WTC11 (cell line): ENCODE measurements at regions not wholly inside any gene's neighbourhood (a gene's known extent, or its start where the extent isn't known, plus 50 kb on each side); places are given as distances from the start of the nearest gene placed in this dataset.

ENCODE experiments used
- ATAC-seq: fragments of 200-7000 bp; cut with Tn5 transposase; 2 replicates; pipeline ENCODE4 v1.10.0; 2021; ENCODE audit warnings: mild to moderate bottlenecking, moderate library complexity
- CTCF ChIA-PET: fragments of 300-600 bp; sonication (Branson Sonifier 250); formaldehyde crosslinking; loops from one replicate; lab custom pipeline; 2021; ENCODE audit warnings: antibody characterized with exemption; lab: Charles Lee
- POLR2A ChIA-PET: fragments of 350-600 bp; sonication (Branson Sonifier 250); formaldehyde crosslinking; loops from one replicate; lab custom pipeline; 2021; ENCODE audit warnings: antibody characterized with exemption; lab: Charles Lee
- DNase-seq: peaks from one replicate; pipeline ENCODE4 v3.0.0; 2021; ENCODE audit warnings: low spot score
- H3K27ac Mint-ChIP-seq: 2 replicates; pipeline ENCODE4 v1.8.0; 2021; ENCODE audit warnings: mixed read lengths
- H3K27me3 Mint-ChIP-seq: 2 replicates; pipeline ENCODE4 v1.8.0; 2021; ENCODE audit warnings: low read depth, mild to moderate bottlenecking, moderate library complexity, mixed read lengths
- H3K36me3 Mint-ChIP-seq: 2 replicates; pipeline ENCODE4 v1.8.0; 2021; ENCODE audit warnings: mixed read lengths
- H3K4me1 Mint-ChIP-seq: 2 replicates; pipeline ENCODE4 v1.8.0; 2022; ENCODE audit warnings: mixed read lengths
- H3K4me3 Mint-ChIP-seq: 2 replicates; pipeline ENCODE4 v1.8.0; 2021; ENCODE audit warnings: mild to moderate bottlenecking, moderate library complexity, mixed read lengths
- H3K9me3 Mint-ChIP-seq: 2 replicates; pipeline ENCODE4 v1.8.0; 2021; ENCODE audit warnings: mixed read lengths
- AR ChIP-seq: fragments of 250-450 bp; sonication (Bioruptor Pico); IDR thresholded peaks from 2 replicates; pipeline ENCODE4 v1.9.0; 2021; ENCODE audit warnings: mild to moderate bottlenecking
- ELF4 ChIP-seq: sonication (generic); formaldehyde crosslinking; IDR thresholded peaks from 2 replicates; pipeline ENCODE4 v1.8.1; 2022; ENCODE audit warnings: low read depth, mild to moderate bottlenecking, moderate library complexity, missing genetic modification reagents
- EMX1 ChIP-seq: fragments of 250-450 bp; sonication (Bioruptor Pico); IDR thresholded peaks from 2 replicates; pipeline ENCODE4 v1.8.0; 2021; ENCODE audit warnings: mild to moderate bottlenecking
- GABPB1 ChIP-seq: sonication (generic); formaldehyde crosslinking; IDR thresholded peaks from 2 replicates; pipeline ENCODE4 v1.8.1; 2023; ENCODE audit warnings: mild to moderate bottlenecking, missing genetic modification reagents
- JUN ChIP-seq: sonication (generic); formaldehyde crosslinking; IDR thresholded peaks from 2 replicates; pipeline ENCODE4 v1.8.0; 2023; ENCODE audit warnings: mild to moderate bottlenecking, missing genetic modification reagents
- KAT7 ChIP-seq: sonication (generic); formaldehyde crosslinking; IDR thresholded peaks from 2 replicates; pipeline ENCODE4 v1.8.1; 2023; ENCODE audit warnings: missing genetic modification reagents, mild to moderate bottlenecking, borderline replicate concordance
- MXD4 ChIP-seq: fragments of 250-450 bp; sonication (Bioruptor Pico); IDR thresholded peaks from 2 replicates; pipeline ENCODE4 v1.8.0; 2021; ENCODE audit warnings: mild to moderate bottlenecking, moderate library complexity, borderline replicate concordance
- SOX15 ChIP-seq: fragments of 250-450 bp; sonication (Bioruptor Pico); IDR thresholded peaks from 2 replicates; pipeline ENCODE4 v1.9.0; 2021; ENCODE audit warnings: mild to moderate bottlenecking
- SP1 ChIP-seq: sonication (generic); formaldehyde crosslinking; conservative IDR thresholded peaks from 2 replicates; pipeline ENCODE4 v1.8.1; 2022; ENCODE audit warnings: missing genetic modification reagents
- TP53 ChIP-seq: sonication (generic); formaldehyde crosslinking; IDR thresholded peaks from 2 replicates; pipeline ENCODE4 v1.8.1; 2023; ENCODE audit warnings: mild to moderate bottlenecking, missing genetic modification reagents
- USF1 ChIP-seq: sonication (generic); formaldehyde crosslinking; IDR thresholded peaks from 2 replicates; pipeline ENCODE4 v1.8.0; 2022; ENCODE audit warnings: mild to moderate bottlenecking, missing genetic modification reagents
- ZMAT4 ChIP-seq: fragments of 250-450 bp; sonication (Bioruptor Pico); IDR thresholded peaks from 2 replicates; pipeline ENCODE4 v1.9.0; 2021; ENCODE audit warnings: mild to moderate bottlenecking
- ZNF121 ChIP-seq: sonication (generic); formaldehyde crosslinking; IDR thresholded peaks from 2 replicates; pipeline ENCODE4 v1.8.0; 2023; ENCODE audit warnings: missing genetic modification reagents
- ZNF219 ChIP-seq: sonication (generic); formaldehyde crosslinking; IDR thresholded peaks from 2 replicates; pipeline ENCODE4 v1.8.0; 2023; ENCODE audit warnings: missing genetic modification reagents, mild to moderate bottlenecking, borderline replicate concordance
- ZNF232 ChIP-seq: sonication (generic); formaldehyde crosslinking; IDR thresholded peaks from 2 replicates; pipeline ENCODE4 v1.8.0; 2022; ENCODE audit warnings: mild to moderate bottlenecking, missing genetic modification reagents
- ZNF263 ChIP-seq: sonication (generic); formaldehyde crosslinking; IDR thresholded peaks from 2 replicates; pipeline ENCODE4 v1.8.1; 2022; ENCODE audit warnings: low read depth, mild to moderate bottlenecking, moderate library complexity, missing genetic modification reagents
- ZNF396 ChIP-seq: fragments of 250-450 bp; sonication (Bioruptor Pico); IDR thresholded peaks from 2 replicates; pipeline ENCODE4 v1.8.0; 2021; ENCODE audit warnings: mild to moderate bottlenecking, moderate library complexity, borderline replicate concordance
- ZNF423 ChIP-seq: fragments of 250-450 bp; sonication (Bioruptor Pico); IDR thresholded peaks from 2 replicates; pipeline ENCODE4 v2.1.2; 2022; ENCODE audit warnings: mild to moderate bottlenecking, moderate library complexity
- ZNF671 ChIP-seq: fragments of 250-450 bp; sonication (Bioruptor Pico); IDR thresholded peaks from 2 replicates; pipeline ENCODE4 v1.8.0; 2021; ENCODE audit warnings: mild to moderate bottlenecking
- TF ChIP-seq, protein P1 (sequence below): sonication (generic); formaldehyde crosslinking; IDR thresholded peaks from 2 replicates; pipeline ENCODE4 v1.8.0; 2022; ENCODE audit warnings: mild to moderate bottlenecking, missing genetic modification reagents
- TF ChIP-seq, protein P2 (sequence below): sonication (generic); formaldehyde crosslinking; IDR thresholded peaks from 2 replicates; pipeline ENCODE4 v1.8.1; 2022; ENCODE audit warnings: mild to moderate bottlenecking, moderate library complexity, missing genetic modification reagents
- TF ChIP-seq, protein P3 (sequence below): sonication (generic); formaldehyde crosslinking; conservative IDR thresholded peaks from 2 replicates; pipeline ENCODE4 v1.8.1; 2022; ENCODE audit warnings: mild to moderate bottlenecking, missing genetic modification reagents
- TF ChIP-seq, protein P4 (sequence below): sonication (generic); formaldehyde crosslinking; IDR thresholded peaks from 2 replicates; pipeline ENCODE4 v1.8.0; 2022; ENCODE audit warnings: missing genetic modification reagents

DNA sequence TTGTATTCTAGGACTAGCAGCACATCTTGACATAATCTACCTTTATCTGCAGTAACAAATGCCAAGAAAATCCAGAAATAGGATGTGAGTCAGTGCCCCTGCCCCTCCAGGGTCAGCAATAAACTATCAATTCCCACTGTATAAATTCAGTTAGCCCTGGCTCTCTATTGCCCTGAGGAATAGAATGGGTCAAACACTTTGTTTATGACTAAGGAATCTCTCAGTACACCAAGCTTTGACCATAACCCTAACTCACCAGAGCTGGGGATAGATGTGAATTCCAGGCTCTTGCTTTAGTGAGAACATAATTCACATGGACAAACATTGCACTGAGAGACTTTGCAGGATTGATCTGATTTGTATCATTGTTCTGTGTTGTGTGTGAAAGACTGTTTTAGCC, 82.3 kb downstream of the CXXC4 start:
- no peak for DNase-seq
- Mint-ChIP-seq H3K4me1 (peaks cover 23% of the 10 kb centered on the region), H3K27ac (no peak overlapping the region), H3K4me3 (no peak overlapping the region), H3K9me3 (no peaks in the 10 kb centered on the region), H3K27me3 (no peaks in the 10 kb centered on the region), H3K36me3 (no peaks in the 10 kb centered on the region)
- TF ChIP-seq GABPB1 (no peak), ZNF671 (CRISPR knock-in tag) (no peak), JUN (CRISPR knock-in tag) (no peak), ZNF423 (CRISPR knock-in tag) (no peak), ELF4 (CRISPR knock-in tag) (no peak), ZNF219 (CRISPR knock-in tag) (no peak), SOX15 (CRISPR knock-in tag) (no peak), ZNF263 (CRISPR knock-in tag) (no peak), TP53 (CRISPR knock-in tag) (no peak), MXD4 (CRISPR knock-in tag) (no peak), ZNF121 (CRISPR knock-in tag) (no peak)
- TF ChIP-seq, protein P1, sequence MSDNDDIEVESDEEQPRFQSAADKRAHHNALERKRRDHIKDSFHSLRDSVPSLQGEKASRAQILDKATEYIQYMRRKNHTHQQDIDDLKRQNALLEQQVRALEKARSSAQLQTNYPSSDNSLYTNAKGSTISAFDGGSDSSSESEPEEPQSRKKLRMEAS (CRISPR knock-in tag) = no peak
- TF ChIP-seq, protein P2, sequence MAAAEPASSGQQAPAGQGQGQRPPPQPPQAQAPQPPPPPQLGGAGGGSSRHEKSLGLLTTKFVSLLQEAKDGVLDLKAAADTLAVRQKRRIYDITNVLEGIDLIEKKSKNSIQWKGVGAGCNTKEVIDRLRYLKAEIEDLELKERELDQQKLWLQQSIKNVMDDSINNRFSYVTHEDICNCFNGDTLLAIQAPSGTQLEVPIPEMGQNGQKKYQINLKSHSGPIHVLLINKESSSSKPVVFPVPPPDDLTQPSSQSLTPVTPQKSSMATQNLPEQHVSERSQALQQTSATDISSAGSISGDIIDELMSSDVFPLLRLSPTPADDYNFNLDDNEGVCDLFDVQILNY (CRISPR knock-in tag) = no peak
- CTCF ChIA-PET = no interaction called here
- POLR2A ChIA-PET = no interaction called here
- ATAC-seq = no peak

DNA sequence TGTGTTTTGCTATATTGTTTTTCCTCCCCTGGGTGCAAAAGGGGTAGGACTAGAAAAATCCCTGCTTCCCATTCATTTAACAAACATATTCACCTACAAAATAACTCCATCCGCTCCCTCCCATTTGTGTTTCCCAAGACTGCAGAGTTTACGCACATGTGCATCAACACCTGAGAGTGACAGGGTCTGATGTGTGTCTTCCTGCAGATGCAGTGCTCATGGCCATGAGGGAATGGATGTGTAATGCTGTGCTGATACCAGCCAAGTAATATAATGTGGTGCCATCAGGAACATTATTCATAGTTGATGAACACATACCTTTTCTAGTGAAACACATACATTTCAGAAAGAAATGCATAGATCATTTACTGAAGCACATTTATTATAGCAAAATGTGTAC, 83.2 kb downstream of the CXXC4 start:
- POLR2A ChIA-PET = no interaction called here
- Mint-ChIP-seq H3K9me3 (no peaks in the 10 kb centered on the region), H3K27ac (no peak overlapping the region), H3K36me3 (no peaks in the 10 kb centered on the region), H3K4me1 (peaks cover 16% of the 10 kb centered on the region), H3K4me3 (no peak overlapping the region), H3K27me3 (no peaks in the 10 kb centered on the region)
- no peak for DNase-seq
- ATAC-seq = no peak
- TF ChIP-seq KAT7 (CRISPR knock-in tag) = no peak
- TF ChIP-seq ZNF232 = no peak
- TF ChIP-seq ZMAT4 (CRISPR knock-in tag) = no peak
- TF ChIP-seq GABPB1 = no peak
- TF ChIP-seq, protein P3, sequence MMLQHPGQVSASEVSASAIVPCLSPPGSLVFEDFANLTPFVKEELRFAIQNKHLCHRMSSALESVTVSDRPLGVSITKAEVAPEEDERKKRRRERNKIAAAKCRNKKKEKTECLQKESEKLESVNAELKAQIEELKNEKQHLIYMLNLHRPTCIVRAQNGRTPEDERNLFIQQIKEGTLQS (CRISPR knock-in tag) = no peak
- CTCF ChIA-PET = no interaction called here

GRCh38 chr4:104408878-104409277, 85.8 kb downstream of the CXXC4 start:
- Mint-ChIP-seq H3K27me3 (no peaks in the 10 kb centered on the region; the same call in 1 of the 2 replicates), H3K4me1 (no peaks in the 10 kb centered on the region), H3K4me3 (no peak overlapping the region), H3K27ac (no peak overlapping the region), H3K36me3 (no peaks in the 10 kb centered on the region), H3K9me3 (no peaks in the 10 kb centered on the region)
- ChIA-PET POLR2A (interaction anchor here (0.6 kb wide), 1 partner anchor 82 kb away, joined by 3 read pairs; no protein-coding TSS in a partner anchor), CTCF (interaction anchor here (0.6 kb wide), 1 partner anchor 1101 kb away, joined by 3 read pairs; no protein-coding TSS in a partner anchor)
- ATAC-seq = no peak
- no peak for DNase-seq
- no peak for TF ChIP-seq SOX15 (CRISPR knock-in tag)
- no peak for TF ChIP-seq EMX1

- ATAC-seq (no peak), DNase-seq (no peak)
- Mint-ChIP-seq H3K4me1 (no peaks in the 10 kb centered on the region), H3K27me3 (no peaks in the 10 kb centered on the region; the same call in 1 of the 2 replicates), H3K27ac (no peak overlapping the region), H3K9me3 (peaks cover 16% of the 10 kb centered on the region), H3K4me3 (no peak overlapping the region), H3K36me3 (0 out of 2 replicates have a peak, but pooled peaks cover 8% of the 10 kb centered on the region)
- ChIA-PET CTCF (no interaction called here), POLR2A (no interaction called here)
- TF ChIP-seq AR (CRISPR knock-in tag) (no peak), ZNF396 (CRISPR knock-in tag) (no peak), SP1 (CRISPR knock-in tag) (no peak), USF1 (CRISPR knock-in tag) (no peak)
- TF ChIP-seq, protein P4, sequence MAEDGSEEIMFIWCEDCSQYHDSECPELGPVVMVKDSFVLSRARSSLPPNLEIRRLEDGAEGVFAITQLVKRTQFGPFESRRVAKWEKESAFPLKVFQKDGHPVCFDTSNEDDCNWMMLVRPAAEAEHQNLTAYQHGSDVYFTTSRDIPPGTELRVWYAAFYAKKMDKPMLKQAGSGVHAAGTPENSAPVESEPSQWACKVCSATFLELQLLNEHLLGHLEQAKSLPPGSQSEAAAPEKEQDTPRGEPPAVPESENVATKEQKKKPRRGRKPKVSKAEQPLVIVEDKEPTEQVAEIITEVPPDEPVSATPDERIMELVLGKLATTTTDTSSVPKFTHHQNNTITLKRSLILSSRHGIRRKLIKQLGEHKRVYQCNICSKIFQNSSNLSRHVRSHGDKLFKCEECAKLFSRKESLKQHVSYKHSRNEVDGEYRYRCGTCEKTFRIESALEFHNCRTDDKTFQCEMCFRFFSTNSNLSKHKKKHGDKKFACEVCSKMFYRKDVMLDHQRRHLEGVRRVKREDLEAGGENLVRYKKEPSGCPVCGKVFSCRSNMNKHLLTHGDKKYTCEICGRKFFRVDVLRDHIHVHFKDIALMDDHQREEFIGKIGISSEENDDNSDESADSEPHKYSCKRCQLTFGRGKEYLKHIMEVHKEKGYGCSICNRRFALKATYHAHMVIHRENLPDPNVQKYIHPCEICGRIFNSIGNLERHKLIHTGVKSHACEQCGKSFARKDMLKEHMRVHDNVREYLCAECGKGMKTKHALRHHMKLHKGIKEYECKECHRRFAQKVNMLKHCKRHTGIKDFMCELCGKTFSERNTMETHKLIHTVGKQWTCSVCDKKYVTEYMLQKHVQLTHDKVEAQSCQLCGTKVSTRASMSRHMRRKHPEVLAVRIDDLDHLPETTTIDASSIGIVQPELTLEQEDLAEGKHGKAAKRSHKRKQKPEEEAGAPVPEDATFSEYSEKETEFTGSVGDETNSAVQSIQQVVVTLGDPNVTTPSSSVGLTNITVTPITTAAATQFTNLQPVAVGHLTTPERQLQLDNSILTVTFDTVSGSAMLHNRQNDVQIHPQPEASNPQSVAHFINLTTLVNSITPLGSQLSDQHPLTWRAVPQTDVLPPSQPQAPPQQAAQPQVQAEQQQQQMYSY (CRISPR knock-in tag) = no peak
Measured at GRCh38 chr4:104404361-104404760, 90.3 kb downstream of the CXXC4 start.
